Mammary epithelial cell (primary cell): ENCODE measurements at regions not wholly inside any gene's neighbourhood (a gene's known extent, or its start where the extent isn't known, plus 50 kb on each side); places are given as distances from the start of the nearest gene placed in this dataset.

Source experiments
- CTCF ChIP-seq, 2 donors: IDR thresholded peaks in 1 of 2; conservative IDR thresholded peaks in 1 of 2; 2 replicates each; pipeline ENCODE4 v1.5.1; 2011 to 2012; ENCODE audit warnings: inconsistent platforms in 2 of 2, low read length in 2 of 2, mild to moderate bottlenecking in 2 of 2, control low read depth in 1 of 2, low read depth in 1 of 2; ENCODE audit not compliant: insufficient read depth in 1 of 2; ENCODE audit errors: extremely low read depth in 1 of 2
- EZH2 ChIP-seq: IDR thresholded peaks from 2 replicates; pipeline ENCODE4 v1.6.1; 2012; ENCODE audit warnings: low read length, inconsistent platforms, borderline replicate concordance

GRCh38 chr2:155162494-155162893, 464.0 kb downstream of the KCNJ3 start:
- TF ChIP-seq CTCF (conservative IDR thresholded peaks at IDR 0.05 in 1 of 2, IDR thresholded peaks at IDR 0.05 in 1 of 2; ENCODE audit: extremely low read depth in 1 of 2, insufficient read depth in 1 of 2, low read depth in 1 of 2, low read length in 2 of 2) (no peak), EZH2 (no peak)
